Kidney tubule cell (primary cell): ENCODE measurements at regions not wholly inside any gene's neighbourhood (a gene's known extent, or its start where the extent isn't known, plus 50 kb on each side); places are given as distances from the start of the nearest gene placed in this dataset.

Experiments used
- DNase-seq: peaks from one replicate; pipeline ENCODE4 v3.0.0-alpha.2; 2018; ENCODE audit warnings: low spot score

GRCh38 chr14:71712478-71712877, 219.8 kb upstream of the RGS6 start:
- no peak for DNase-seq

GRCh38 chr14:71713016-71713415, 219.2 kb upstream of the RGS6 start:
- DNase-seq, result no peak

- no peak for DNase-seq
These were observed 218.8 kb upstream of the RGS6 start for GRCh38 chr14:71713451-71713850.

- DNase-seq, result no peak
These were observed 218.0 kb upstream of the RGS6 start for GRCh38 chr14:71714225-71714624.

GRCh38 chr14:71716041-71716772, 216.0 kb upstream of the RGS6 start:
- DNase-seq, result peak; percentile 5

GRCh38 chr14:71720978-71721624, 211.1 kb upstream of the RGS6 start:
- DNase-seq, result peak; percentile 77

GRCh38 chr14:71721791-71722190, 210.4 kb upstream of the RGS6 start:
- DNase-seq, result no peak

GRCh38 chr14:71722885-71723284, 209.3 kb upstream of the RGS6 start:
- no peak for DNase-seq

- DNase-seq, result peak; percentile 13
These were observed 206.2 kb upstream of the RGS6 start for GRCh38 chr14:71725922-71726579.

GRCh38 chr14:71726580-71727021, 205.6 kb upstream of the RGS6 start:
- peak; percentile 17 for DNase-seq

- no peak for DNase-seq
These were observed 203.8 kb upstream of the RGS6 start for GRCh38 chr14:71728386-71728785.

- no peak for DNase-seq
These were observed 202.6 kb upstream of the RGS6 start for GRCh38 chr14:71729596-71729995.

- DNase-seq, result no peak
These were observed 201.8 kb upstream of the RGS6 start for GRCh38 chr14:71730471-71730870.

GRCh38 chr14:71731096-71731495, 201.1 kb upstream of the RGS6 start:
- no peak for DNase-seq

- DNase-seq, result peak; percentile 26
These were observed 198.9 kb upstream of the RGS6 start for GRCh38 chr14:71733210-71733883.

- DNase-seq, result no peak
These were observed 198.2 kb upstream of the RGS6 start for GRCh38 chr14:71734076-71734475.

- no peak for DNase-seq
These were observed 197.3 kb upstream of the RGS6 start for GRCh38 chr14:71734885-71735284.

- DNase-seq, result no peak
These were observed 194.5 kb upstream of the RGS6 start for GRCh38 chr14:71737760-71738159.

GRCh38 chr14:71739273-71739990, 192.8 kb upstream of the RGS6 start:
- DNase-seq, result peak; percentile 92

GRCh38 chr14:71741241-71741640, 191.0 kb upstream of the RGS6 start:
- DNase-seq, result no peak

- no peak for DNase-seq
These were observed 189.7 kb upstream of the RGS6 start for GRCh38 chr14:71742485-71742884.

- DNase-seq, result no peak
These were observed 187.2 kb upstream of the RGS6 start for GRCh38 chr14:71745072-71745471.
